ENCODE measurements at regions not wholly inside any gene's neighbourhood (a gene's known extent, or its start where the extent isn't known, plus 50 kb on each side); places are given as distances from the start of the nearest gene placed in this dataset.

DNA sequence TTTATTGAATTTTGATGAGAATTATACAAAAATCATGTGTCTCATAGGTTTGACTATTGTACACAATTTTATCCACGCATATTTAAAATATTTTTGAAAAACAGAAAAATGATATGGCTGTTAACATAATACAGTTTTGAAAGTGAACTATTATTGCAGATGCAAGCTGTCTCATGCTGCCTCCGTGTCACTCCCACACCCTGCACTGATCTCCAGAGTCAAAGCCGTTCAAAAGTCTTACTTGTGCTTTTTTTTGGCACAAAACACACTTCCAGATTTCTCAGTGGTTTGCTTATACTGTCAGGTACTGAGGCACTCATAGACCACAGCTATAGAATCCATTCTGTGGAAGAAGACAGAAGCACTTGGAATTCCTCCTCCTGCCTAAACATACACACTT is 243.1 kb upstream of the ADARB2 start:
- Mint-ChIP-seq H3K27me3 (ENCODE audit: low read depth) (peaks cover 11% of the 10 kb centered on the region), H3K27ac (no peak overlapping the region), H3K4me1 (no peaks in the 10 kb centered on the region), H3K9me3 (peaks cover 15% of the 10 kb centered on the region), H3K4me3 (no peak overlapping the region), H3K36me3 (no peaks in the 10 kb centered on the region)
- TF ChIP-seq ATF3 (CRISPR knock-in tag; conservative IDR thresholded peaks at IDR 0.05): no peak
- TF ChIP-seq GTF2I (CRISPR knock-in tag; conservative IDR thresholded peaks at IDR 0.05): no peak
- TF ChIP-seq TEAD4 (CRISPR knock-in tag; IDR thresholded peaks at IDR 0.05): no peak
- no peak for TF ChIP-seq EMX1 (CRISPR knock-in tag; IDR thresholded peaks at IDR 0.05)
- no peak for TF ChIP-seq ZNF425 (CRISPR knock-in tag; conservative IDR thresholded peaks at IDR 0.05)
- no peak for TF ChIP-seq NFATC4 (CRISPR knock-in tag; IDR thresholded peaks at IDR 0.05)
- no peak for TF ChIP-seq CREB1 (CRISPR knock-in tag; IDR thresholded peaks at IDR 0.05)
- TF ChIP-seq ZNF423 (CRISPR knock-in tag; IDR thresholded peaks at IDR 0.05): no peak
- no peak for TF ChIP-seq TCF7 (CRISPR knock-in tag; IDR thresholded peaks at IDR 0.05; ENCODE audit: low read depth)
- no peak for TF ChIP-seq NFE2L1 (CRISPR knock-in tag; IDR thresholded peaks at IDR 0.05)
- no peak for TF ChIP-seq ZMAT4 (CRISPR knock-in tag; IDR thresholded peaks at IDR 0.05)
- no peak for TF ChIP-seq SMAD4 (CRISPR knock-in tag; IDR thresholded peaks at IDR 0.05)
- TF ChIP-seq, protein P1, sequence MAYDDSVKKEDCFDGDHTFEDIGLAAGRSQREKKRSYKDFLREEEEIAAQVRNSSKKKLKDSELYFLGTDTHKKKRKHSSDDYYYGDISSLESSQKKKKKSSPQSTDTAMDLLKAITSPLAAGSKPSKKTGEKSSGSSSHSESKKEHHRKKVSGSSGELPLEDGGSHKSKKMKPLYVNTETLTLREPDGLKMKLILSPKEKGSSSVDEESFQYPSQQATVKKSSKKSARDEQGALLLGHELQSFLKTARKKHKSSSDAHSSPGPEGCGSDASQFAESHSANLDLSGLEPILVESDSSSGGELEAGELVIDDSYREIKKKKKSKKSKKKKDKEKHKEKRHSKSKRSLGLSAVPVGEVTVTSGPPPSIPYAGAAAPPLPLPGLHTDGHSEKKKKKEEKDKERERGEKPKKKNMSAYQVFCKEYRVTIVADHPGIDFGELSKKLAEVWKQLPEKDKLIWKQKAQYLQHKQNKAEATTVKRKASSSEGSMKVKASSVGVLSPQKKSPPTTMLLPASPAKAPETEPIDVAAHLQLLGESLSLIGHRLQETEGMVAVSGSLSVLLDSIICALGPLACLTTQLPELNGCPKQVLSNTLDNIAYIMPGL (CRISPR knock-in tag; IDR thresholded peaks at IDR 0.05): no peak
- no peak for TF ChIP-seq TEAD1 (CRISPR knock-in tag; IDR thresholded peaks at IDR 0.05)
- no peak for TF ChIP-seq KAT7 (CRISPR knock-in tag; IDR thresholded peaks at IDR 0.05; ENCODE audit: borderline replicate concordance)
- TF ChIP-seq, protein P2, sequence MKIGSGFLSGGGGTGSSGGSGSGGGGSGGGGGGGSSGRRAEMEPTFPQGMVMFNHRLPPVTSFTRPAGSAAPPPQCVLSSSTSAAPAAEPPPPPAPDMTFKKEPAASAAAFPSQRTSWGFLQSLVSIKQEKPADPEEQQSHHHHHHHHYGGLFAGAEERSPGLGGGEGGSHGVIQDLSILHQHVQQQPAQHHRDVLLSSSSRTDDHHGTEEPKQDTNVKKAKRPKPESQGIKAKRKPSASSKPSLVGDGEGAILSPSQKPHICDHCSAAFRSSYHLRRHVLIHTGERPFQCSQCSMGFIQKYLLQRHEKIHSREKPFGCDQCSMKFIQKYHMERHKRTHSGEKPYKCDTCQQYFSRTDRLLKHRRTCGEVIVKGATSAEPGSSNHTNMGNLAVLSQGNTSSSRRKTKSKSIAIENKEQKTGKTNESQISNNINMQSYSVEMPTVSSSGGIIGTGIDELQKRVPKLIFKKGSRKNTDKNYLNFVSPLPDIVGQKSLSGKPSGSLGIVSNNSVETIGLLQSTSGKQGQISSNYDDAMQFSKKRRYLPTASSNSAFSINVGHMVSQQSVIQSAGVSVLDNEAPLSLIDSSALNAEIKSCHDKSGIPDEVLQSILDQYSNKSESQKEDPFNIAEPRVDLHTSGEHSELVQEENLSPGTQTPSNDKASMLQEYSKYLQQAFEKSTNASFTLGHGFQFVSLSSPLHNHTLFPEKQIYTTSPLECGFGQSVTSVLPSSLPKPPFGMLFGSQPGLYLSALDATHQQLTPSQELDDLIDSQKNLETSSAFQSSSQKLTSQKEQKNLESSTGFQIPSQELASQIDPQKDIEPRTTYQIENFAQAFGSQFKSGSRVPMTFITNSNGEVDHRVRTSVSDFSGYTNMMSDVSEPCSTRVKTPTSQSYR (CRISPR knock-in tag; IDR thresholded peaks at IDR 0.05): no peak
- TF ChIP-seq, protein P3, sequence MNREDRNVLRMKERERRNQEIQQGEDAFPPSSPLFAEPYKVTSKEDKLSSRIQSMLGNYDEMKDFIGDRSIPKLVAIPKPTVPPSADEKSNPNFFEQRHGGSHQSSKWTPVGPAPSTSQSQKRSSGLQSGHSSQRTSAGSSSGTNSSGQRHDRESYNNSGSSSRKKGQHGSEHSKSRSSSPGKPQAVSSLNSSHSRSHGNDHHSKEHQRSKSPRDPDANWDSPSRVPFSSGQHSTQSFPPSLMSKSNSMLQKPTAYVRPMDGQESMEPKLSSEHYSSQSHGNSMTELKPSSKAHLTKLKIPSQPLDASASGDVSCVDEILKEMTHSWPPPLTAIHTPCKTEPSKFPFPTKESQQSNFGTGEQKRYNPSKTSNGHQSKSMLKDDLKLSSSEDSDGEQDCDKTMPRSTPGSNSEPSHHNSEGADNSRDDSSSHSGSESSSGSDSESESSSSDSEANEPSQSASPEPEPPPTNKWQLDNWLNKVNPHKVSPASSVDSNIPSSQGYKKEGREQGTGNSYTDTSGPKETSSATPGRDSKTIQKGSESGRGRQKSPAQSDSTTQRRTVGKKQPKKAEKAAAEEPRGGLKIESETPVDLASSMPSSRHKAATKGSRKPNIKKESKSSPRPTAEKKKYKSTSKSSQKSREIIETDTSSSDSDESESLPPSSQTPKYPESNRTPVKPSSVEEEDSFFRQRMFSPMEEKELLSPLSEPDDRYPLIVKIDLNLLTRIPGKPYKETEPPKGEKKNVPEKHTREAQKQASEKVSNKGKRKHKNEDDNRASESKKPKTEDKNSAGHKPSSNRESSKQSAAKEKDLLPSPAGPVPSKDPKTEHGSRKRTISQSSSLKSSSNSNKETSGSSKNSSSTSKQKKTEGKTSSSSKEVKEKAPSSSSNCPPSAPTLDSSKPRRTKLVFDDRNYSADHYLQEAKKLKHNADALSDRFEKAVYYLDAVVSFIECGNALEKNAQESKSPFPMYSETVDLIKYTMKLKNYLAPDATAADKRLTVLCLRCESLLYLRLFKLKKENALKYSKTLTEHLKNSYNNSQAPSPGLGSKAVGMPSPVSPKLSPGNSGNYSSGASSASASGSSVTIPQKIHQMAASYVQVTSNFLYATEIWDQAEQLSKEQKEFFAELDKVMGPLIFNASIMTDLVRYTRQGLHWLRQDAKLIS (CRISPR knock-in tag; IDR thresholded peaks at IDR 0.05; ENCODE audit: borderline replicate concordance): no peak
- TF ChIP-seq, protein P4, sequence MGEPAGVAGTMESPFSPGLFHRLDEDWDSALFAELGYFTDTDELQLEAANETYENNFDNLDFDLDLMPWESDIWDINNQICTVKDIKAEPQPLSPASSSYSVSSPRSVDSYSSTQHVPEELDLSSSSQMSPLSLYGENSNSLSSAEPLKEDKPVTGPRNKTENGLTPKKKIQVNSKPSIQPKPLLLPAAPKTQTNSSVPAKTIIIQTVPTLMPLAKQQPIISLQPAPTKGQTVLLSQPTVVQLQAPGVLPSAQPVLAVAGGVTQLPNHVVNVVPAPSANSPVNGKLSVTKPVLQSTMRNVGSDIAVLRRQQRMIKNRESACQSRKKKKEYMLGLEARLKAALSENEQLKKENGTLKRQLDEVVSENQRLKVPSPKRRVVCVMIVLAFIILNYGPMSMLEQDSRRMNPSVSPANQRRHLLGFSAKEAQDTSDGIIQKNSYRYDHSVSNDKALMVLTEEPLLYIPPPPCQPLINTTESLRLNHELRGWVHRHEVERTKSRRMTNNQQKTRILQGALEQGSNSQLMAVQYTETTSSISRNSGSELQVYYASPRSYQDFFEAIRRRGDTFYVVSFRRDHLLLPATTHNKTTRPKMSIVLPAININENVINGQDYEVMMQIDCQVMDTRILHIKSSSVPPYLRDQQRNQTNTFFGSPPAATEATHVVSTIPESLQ (CRISPR knock-in tag; IDR thresholded peaks at IDR 0.05): no peak
- no peak for TF ChIP-seq ZNF512 (CRISPR knock-in tag; IDR thresholded peaks at IDR 0.05; ENCODE audit: borderline replicate concordance)
- CTCF ChIA-PET: no interaction called here
- POLR2A ChIA-PET: no interaction called here
- ATAC-seq: no peak
- DNase-seq (ENCODE audit: low spot score): no peak
